ENCODE measurements at regions not wholly inside any gene's neighbourhood (a gene's known extent, or its start where the extent isn't known, plus 50 kb on each side); places are given as distances from the start of the nearest gene placed in this dataset.

DNA sequence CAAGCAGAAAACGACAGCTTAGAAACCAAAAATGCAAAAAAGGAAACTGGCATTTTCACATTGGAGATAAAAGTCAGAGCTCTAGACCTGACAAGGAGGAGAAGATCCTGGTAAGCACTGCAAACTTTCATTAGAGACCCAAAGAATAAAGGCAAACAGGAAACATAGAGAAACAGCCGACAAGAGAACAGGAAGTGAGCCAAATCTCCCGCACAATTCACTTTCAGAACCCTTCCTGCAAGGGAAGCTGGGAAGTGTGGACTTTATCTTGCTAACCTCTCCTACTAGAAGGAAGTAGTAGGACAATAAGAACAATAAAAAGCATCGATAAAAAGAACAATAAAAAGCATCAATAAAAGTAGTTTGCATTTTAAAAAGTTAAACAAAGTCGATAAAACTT lies 417.8 kb upstream of the SPHKAP start:
- Mint-ChIP-seq H3K27me3 (ENCODE audit: insufficient read depth) (peaks cover 1% of the 10 kb centered on the region; the same call in 1 of the 2 replicates), H3K27ac (peak overlapping the region; percentile 95), H3K4me1 (ENCODE audit: low read depth) (peaks cover 54% of the 10 kb centered on the region), H3K9me3 (no peaks in the 10 kb centered on the region), H3K36me3 (ENCODE audit: low read depth) (peaks cover 7% of the 10 kb centered on the region; the same call in 1 of the 2 replicates), H3K4me3 (peak overlapping the region; percentile 22)
- TF ChIP-seq, protein P1, sequence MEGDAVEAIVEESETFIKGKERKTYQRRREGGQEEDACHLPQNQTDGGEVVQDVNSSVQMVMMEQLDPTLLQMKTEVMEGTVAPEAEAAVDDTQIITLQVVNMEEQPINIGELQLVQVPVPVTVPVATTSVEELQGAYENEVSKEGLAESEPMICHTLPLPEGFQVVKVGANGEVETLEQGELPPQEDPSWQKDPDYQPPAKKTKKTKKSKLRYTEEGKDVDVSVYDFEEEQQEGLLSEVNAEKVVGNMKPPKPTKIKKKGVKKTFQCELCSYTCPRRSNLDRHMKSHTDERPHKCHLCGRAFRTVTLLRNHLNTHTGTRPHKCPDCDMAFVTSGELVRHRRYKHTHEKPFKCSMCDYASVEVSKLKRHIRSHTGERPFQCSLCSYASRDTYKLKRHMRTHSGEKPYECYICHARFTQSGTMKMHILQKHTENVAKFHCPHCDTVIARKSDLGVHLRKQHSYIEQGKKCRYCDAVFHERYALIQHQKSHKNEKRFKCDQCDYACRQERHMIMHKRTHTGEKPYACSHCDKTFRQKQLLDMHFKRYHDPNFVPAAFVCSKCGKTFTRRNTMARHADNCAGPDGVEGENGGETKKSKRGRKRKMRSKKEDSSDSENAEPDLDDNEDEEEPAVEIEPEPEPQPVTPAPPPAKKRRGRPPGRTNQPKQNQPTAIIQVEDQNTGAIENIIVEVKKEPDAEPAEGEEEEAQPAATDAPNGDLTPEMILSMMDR (IDR thresholded peaks at IDR 0.05) = no peak
- no peak for DNase-seq

DNA sequence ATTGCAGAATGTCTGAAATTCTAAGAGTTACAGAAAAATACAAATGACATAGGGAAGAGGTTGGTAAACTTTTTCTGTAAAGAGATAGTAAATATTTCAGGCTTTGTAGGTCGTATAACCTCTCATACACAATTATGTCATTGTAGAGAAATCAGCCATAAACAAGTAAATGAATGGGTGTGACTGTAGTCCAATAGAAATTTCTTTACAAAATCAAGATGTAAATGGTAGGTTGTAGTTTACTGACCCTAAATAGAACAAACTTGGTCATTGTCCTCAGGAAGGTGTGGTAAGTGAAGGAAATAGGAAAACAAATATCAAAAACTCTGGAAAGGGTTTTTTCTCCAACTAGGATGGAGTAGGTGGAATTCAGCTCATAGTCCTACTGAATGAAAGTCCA lies 415.5 kb upstream of the SPHKAP start:
- Mint-ChIP-seq H3K27me3 (ENCODE audit: insufficient read depth) (peaks cover 1% of the 10 kb centered on the region; the same call in 1 of the 2 replicates), H3K9me3 (no peaks in the 10 kb centered on the region), H3K27ac (no peak overlapping the region), H3K4me1 (ENCODE audit: low read depth) (peaks cover 43% of the 10 kb centered on the region), H3K36me3 (ENCODE audit: low read depth) (peaks cover 7% of the 10 kb centered on the region; the same call in 1 of the 2 replicates), H3K4me3 (no peak overlapping the region)
- TF ChIP-seq, protein P1 (IDR thresholded peaks at IDR 0.05) = no peak
- no peak for DNase-seq

DNA sequence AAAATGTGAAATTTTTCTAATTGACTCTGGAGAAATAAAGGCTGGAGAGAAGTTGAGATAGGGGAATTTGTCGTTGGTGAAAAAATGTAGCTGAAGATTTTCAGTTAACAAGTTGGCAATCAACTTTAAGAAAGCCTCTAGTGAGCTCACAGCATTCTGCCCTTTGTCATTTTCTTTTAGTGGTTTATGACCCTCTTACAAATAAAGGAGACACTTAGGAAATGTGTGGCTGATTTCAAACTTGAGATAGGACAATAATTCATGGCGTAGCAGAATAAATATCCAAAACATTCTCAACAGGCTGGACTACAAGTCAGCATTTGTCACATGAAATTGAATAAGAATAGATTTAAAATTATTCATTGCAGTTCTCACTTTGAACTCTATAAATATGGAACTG lies 412.5 kb upstream of the SPHKAP start:
- Mint-ChIP-seq H3K9me3 (no peaks in the 10 kb centered on the region), H3K4me1 (ENCODE audit: low read depth) (peaks cover 25% of the 10 kb centered on the region), H3K4me3 (no peak overlapping the region), H3K27me3 (ENCODE audit: insufficient read depth) (no peaks in the 10 kb centered on the region), H3K36me3 (ENCODE audit: low read depth) (peaks cover 12% of the 10 kb centered on the region), H3K27ac (no peak overlapping the region)
- TF ChIP-seq, protein P1 (IDR thresholded peaks at IDR 0.05) = no peak
- no peak for DNase-seq

DNA sequence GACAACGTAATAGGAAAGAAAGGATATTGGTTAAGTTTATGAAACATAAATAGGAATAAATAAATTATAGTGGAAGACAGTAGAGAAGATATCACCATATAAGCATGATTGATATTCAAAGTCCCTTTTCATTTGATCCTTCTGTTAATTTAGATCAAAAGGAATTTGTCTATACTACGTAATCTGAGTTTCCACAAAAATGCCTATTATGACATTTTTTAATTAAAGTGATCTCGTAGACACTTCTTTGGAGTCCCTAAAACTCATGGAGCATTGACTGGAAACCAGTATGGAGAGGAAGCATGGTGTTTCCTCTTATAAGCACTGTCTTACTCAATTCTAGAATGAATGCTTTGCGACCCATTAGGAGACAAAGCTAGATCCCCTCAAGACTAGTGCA lies 411.4 kb upstream of the SPHKAP start:
- H3K4me1 Mint-ChIP-seq (ENCODE audit: low read depth) = peaks cover 24% of the 10 kb centered on the region
- no peak overlapping the region for H3K4me3 Mint-ChIP-seq
- DNase-seq = no peak
- TF ChIP-seq, protein P1 (IDR thresholded peaks at IDR 0.05) = no peak
- no peak overlapping the region for H3K27ac Mint-ChIP-seq
- H3K9me3 Mint-ChIP-seq = 0 out of 2 replicates have a peak, but pooled peaks cover 3% of the 10 kb centered on the region
- no peaks in the 10 kb centered on the region for H3K27me3 Mint-ChIP-seq (ENCODE audit: insufficient read depth)
- H3K36me3 Mint-ChIP-seq (ENCODE audit: low read depth) = peaks cover 17% of the 10 kb centered on the region

DNA sequence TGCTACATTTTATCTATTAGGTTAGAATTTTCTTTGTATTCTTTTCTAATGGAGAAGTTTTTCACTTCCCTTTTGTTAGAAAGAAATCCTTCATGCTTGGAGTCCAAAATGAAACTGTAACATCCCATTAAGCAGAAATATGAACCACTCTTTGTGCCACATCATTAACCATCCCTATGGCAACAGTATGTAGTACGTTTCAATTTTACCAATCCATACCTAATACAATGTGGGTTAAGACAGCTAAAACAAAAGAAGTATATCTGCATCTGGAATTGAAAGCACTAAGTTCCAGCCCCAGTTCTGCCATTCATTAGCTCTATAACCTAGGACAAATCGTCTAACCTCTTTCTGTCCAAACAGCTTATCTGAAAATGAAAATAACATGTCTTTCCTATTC lies 409.2 kb upstream of the SPHKAP start:
- Mint-ChIP-seq H3K27me3 (ENCODE audit: insufficient read depth) (no peaks in the 10 kb centered on the region), H3K4me3 (no peak overlapping the region), H3K27ac (no peak overlapping the region), H3K4me1 (ENCODE audit: low read depth) (peaks cover 24% of the 10 kb centered on the region), H3K36me3 (ENCODE audit: low read depth) (peaks cover 17% of the 10 kb centered on the region), H3K9me3 (0 out of 2 replicates have a peak, but pooled peaks cover 3% of the 10 kb centered on the region)
- TF ChIP-seq, protein P1 (IDR thresholded peaks at IDR 0.05) = no peak
- DNase-seq = no peak

DNA sequence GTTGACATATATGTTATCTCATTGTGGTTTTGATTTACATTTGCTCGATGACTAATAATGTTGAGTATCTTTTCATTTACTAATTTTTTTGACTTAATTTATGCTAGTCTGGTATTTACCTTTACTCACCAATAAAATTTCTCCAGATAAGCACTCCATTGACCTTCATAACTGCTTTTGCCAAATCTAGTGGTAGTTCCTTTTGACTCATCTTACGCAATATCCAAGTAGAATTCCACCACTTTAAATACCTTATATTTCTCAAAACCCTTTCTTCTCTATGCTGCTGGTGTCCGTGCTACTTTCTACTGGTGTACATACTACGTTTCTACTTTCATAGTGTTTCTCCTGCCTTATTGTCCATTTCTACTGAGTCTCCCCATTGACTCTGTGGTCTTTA lies 407.6 kb upstream of the SPHKAP start:
- Mint-ChIP-seq H3K36me3 (ENCODE audit: low read depth) (peaks cover 17% of the 10 kb centered on the region), H3K27ac (no peak overlapping the region), H3K4me1 (ENCODE audit: low read depth) (peaks cover 17% of the 10 kb centered on the region), H3K9me3 (0 out of 2 replicates have a peak, but pooled peaks cover 3% of the 10 kb centered on the region), H3K4me3 (no peak overlapping the region), H3K27me3 (ENCODE audit: insufficient read depth) (no peaks in the 10 kb centered on the region)
- TF ChIP-seq, protein P1 (IDR thresholded peaks at IDR 0.05) = no peak
- no peak for DNase-seq
